Ureter (tissue), 1 donor: ENCODE measurements at regions not wholly inside any gene's neighbourhood (a gene's known extent, or its start where the extent isn't known, plus 50 kb on each side); places are given as distances from the start of the nearest gene placed in this dataset.

Experiments
- DNase-seq: peaks from one replicate; pipeline ENCODE4 v3.0.0-alpha.2; 2020; ENCODE audit warnings: low spot score
- donor health status: DM: yes; HTN: yes; CAD: no.

- no peak for DNase-seq
Observed at GRCh38 chr11:92759571-92760214, 209.8 kb upstream of the MTNR1B start.

GRCh38 chr11:92762121-92762540 is 207.3 kb upstream of the MTNR1B start:
- DNase-seq = no peak

DNA sequence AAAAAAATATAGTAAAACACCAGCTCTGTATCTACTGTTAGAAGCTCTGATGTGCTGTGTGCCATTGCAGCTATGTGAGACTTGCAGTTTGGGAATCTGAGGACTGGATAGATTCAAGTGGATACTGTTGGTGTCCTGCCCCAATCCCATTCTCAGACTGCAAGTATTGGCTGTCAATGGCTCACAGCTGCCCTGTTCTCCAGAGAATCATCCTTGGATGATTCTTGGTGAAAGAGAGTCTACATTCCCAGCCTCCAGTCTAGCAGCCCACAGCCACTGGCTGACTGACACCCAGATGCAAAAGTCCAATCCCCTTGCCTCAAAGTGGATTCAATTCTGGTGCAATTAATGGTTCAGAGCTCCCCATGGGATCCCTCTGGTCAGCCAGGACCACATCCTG is 206.1 kb upstream of the MTNR1B start:
- no peak for DNase-seq

GRCh38 chr11:92764128-92764527 is 205.3 kb upstream of the MTNR1B start:
- no peak for DNase-seq

- DNase-seq = no peak
Observed at GRCh38 chr11:92765082-92765840, 204.2 kb upstream of the MTNR1B start.

DNA sequence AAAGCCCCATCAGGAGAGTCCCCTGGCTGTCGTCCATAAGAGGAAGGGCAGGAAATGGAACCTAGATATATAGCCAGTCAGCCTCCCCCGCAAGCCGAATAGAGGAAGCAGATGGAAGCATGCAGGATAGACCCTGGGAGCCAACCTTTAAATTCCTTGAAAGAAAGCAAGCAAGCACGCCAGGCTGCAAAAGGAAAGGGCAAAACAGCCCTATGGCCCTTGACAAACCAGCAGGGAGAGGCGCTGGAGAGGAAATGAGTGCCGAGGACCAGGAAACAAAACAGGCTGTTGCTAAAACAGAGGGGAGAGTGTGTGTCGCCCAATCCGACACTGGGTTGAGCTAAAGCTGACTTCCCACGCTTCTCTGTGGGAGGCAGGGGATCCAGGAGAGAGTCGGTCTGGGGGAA is 203.5 kb upstream of the MTNR1B start:
- DNase-seq = peak; percentile 51

DNA sequence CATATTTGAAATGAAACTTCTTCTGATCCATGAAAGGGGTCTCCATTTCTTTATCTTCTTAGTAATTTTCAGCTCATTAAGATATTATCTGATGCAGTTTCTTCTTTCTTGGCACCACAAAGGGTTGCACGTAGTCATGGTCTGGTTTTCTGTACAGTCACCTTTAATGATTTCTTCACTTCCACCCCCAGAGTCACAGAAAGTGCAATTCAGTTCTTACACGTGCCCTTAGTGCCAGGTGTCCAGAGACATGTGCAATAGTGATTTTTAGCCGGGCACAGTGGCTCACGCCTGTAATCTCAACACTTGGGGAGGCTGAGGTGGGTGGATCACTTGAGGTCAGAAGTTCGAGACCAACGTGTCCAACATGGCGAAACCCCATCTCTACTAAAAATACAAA is 202.8 kb upstream of the MTNR1B start:
- DNase-seq = no peak

GRCh38 chr11:92767416-92767815 is 202.0 kb upstream of the MTNR1B start:
- DNase-seq = no peak

DNA sequence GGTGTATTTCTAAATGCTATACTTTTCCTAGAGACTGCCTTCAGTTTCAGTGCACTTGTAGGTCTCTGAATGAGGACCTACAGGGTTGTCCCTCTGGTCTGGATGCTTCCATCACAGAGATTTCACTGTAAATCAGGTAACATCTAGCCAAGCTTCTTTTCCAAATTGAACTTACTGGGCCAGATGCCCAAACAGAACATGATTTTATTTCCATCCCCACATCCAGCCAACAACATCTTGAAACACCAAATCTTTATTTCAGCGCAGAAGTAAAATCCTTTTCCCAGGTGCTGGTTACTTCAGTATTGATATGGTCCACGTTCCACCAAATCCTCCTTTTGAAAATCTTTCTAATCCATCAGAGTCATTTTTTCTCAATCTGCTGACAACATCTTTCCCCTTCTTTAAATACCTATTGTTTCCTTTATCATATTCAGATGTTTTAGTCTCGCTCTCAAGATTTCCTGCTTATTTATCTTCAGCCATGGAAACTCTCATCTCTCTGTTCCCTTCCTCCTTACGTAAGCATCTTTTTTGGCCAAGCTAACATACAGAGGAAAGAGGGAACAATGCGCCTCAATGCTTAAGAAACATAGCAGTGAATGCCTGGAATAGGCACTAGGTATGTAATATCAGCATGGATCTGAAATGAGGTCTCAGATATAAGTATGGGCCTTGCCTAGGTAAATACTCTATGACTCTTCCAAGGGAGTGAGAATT is 201.2 kb upstream of the MTNR1B start:
- no peak for DNase-seq

- no peak for DNase-seq
Observed at GRCh38 chr11:92769112-92769511, 200.3 kb upstream of the MTNR1B start.

DNA sequence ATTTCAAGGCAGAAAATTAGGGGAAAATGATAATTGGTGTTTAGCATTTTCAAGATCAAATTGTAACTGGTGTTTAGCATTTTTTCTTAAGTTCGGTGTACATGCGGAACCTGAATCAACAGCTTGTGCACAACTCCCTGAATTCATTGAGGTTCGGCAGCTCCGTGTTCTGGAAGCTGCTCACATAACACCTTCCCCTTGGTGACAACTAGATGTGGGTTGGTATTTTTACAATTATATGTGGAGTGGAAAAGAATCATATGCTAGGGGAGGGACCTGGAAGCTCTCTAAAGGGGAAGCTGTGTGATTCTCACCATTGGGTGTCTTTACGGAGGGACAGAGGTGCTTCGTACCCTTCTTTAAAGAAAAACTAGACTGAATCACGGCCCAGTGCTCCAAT is 199.0 kb upstream of the MTNR1B start:
- DNase-seq = no peak

DNA sequence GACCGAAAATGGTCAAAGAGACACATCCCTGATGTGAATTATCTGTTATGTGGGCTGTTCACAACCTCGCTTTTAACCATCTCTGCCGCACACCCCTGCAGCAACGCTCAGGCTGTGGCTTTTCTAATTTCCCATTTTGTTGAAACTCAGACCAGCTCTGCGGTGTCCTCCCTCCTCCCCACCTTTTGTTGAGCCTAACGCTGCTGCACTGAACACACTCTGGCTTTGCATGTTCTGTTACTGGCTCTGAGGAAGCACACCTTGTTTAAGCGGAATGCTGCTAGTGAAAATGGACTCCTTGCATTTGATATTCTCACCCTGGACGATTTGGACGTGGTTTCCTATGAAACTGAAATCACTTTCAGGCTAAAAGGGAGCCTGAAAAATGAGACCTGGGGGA is 198.5 kb upstream of the MTNR1B start:
- DNase-seq = no peak

- no peak for DNase-seq
Observed at GRCh38 chr11:92771701-92772100, 197.8 kb upstream of the MTNR1B start.

DNA sequence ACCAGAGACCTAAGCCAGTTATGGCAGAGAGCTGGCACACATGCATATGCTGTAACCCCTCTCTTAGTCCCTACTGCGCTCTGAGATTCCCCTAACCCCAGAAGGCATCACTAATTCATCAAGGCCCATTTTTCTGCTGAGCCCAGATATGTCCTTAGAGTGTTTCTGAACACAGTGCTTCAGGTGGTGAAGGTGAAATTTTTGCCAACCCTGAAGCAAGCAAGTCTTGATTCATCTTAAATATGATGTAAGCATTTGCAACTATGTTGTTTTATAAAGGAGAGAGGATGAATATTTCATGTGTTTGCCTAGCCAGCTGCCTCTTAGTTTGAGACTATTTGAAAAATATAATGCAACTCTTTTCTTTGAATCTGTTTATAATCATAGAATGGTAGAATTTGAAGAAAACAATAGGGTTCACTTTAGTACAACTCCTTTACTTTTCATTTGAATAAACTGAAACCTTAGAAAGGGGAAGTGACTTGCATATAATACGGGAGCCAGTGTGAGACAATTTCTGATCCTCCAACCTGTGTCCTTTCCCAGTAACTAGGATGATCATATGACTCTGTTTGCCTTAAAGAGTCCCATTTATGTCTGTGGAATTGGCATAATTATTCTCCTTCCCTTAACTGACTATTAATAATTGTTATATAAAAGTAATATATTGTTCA is 194.3 kb upstream of the MTNR1B start:
- no peak for DNase-seq

DNA sequence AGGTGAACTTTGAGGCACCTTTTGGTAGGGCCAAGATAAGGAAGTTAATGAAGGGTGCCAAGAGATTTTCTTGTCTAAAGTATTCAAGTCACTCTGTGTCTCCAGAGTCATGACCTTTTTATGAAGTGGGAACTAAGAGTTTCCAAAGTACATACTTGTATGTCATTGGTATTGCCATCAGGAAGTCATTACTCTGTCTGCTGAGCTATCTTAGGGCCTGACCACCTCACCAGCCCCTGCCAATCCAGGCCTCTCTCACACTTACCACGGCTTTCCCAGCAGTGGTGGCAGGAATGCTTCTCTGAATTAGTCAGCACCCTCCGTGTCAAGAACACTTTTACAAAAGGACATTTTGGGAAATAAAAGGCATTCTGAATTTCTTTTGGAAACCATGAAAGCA is 192.8 kb upstream of the MTNR1B start:
- DNase-seq = no peak

- no peak for DNase-seq
Observed at GRCh38 chr11:92779746-92780145, 189.7 kb upstream of the MTNR1B start.

DNA sequence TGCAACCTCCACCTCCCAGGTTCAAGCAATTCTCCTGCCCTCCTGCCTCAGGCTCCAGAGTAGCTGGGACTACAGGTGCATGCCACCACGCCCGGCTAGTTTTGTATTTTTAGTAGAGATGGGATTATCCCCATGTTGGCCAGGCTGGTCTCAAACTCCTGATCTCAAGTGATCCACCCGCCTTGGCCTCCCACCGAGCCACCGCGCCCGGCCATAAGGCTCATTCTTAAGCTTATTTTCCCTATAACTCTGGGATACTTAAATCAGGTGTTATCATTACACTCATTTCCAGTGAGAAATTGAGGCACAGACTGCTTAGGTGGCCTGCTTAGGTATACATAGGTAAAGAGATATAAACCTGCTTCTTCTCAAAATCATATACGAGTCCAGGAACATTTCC is 188.3 kb upstream of the MTNR1B start:
- no peak for DNase-seq

DNA sequence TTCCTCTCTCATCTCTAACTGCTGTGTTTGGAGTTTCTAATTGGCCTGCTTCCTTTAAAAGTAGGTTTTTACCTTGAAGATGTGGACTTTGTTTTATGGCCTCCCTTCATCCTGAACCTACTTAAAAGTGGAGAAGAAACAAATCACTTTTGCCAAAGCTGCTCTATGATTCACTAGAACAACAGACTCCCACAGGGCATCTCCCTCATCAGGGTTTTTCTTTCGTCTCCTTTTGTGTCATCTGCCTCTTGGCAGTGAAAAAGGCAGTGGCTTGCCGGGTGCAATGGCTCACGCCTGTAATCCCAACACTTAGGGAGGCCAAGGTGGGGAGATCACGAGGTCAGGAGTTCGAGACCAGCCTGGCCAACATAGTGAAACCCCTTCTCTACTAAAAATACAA is 186.6 kb upstream of the MTNR1B start:
- no peak for DNase-seq

GRCh38 chr11:92784331-92784730 is 185.1 kb upstream of the MTNR1B start:
- no peak for DNase-seq

DNA sequence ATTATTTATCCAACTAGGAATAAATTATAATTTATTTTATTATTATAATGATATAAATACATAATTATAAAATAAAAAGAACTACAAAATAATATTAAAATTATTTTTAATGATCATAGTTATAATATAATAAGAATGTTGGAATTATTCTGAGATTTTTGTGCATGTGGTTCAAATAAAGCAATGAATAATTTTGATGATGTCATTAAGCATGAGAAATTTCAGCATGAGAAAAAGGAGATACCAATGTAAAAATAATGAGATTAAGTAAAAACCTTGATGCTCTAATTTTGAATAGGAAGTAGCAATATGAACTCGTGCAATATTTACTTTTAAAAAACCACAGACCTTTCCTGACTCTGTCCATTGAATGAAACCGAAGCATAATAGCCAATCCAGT is 181.8 kb upstream of the MTNR1B start:
- no peak for DNase-seq

DNA sequence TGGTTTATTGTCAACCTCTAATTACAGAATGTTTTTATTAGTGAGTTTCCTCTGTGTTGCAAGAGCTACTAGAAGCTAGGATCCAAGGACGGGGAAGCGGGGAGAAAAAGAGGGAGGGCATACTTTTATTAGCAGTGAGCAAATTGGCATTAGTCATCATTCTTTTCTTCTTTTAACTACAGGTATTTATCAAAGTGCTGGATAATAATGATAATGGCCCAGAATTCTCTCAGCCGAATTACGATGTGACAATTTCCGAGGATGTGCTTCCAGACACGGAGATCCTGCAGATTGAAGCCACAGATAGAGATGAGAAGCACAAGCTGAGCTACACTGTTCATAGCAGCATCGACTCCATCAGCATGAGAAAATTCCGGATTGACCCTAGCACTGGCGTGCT is 179.7 kb upstream of the MTNR1B start:
- no peak for DNase-seq

GRCh38 chr11:92790366-92790765 is 179.1 kb upstream of the MTNR1B start:
- DNase-seq = no peak
